ENCODE measurements at regions not wholly inside any gene's neighbourhood (a gene's known extent, or its start where the extent isn't known, plus 50 kb on each side); places are given as distances from the start of the nearest gene placed in this dataset.
A peak's percentile ranks its signal among the peaks of the same experiment; 100 is the strongest.

DNA sequence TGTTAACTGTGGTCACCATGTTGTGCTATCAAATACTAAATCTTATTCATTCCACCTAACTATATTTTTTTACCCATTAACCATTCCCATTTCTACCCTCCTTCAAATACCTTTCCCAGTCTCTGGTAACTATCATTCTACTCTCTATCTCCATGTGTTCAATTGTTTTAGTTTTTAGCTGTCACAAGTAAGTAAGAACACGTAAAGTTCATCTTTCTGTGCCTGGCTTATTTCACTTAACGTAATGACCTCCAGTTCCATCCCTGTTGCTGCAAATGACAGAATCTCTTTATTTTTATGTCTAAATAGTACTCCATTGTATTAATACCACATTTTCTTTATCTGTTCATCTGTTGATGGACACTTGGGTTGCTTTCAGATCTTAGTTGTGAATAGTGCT, 485.1 kb upstream of the CD180 start:
- TF ChIP-seq EP300 (IDR thresholded peaks at IDR 0.05), result no peak
- TF ChIP-seq POLR2A (IDR thresholded peaks at IDR 0.05), result no peak
- TF ChIP-seq CTCF (IDR thresholded peaks at IDR 0.05), result no peak
- Histone ChIP-seq H3K9me3 (no peaks in the 10 kb centered on the region), H3K4me3 (no peak overlapping the region), H3K4me1 (peaks cover 0 to 13% (median 0%) of the 10 kb centered on the region in 4 donors), H3K27me3 (no peaks in the 10 kb centered on the region), H3K27ac (no peak overlapping the region), H3K36me3 (no peaks in the 10 kb centered on the region)
- no peak for DNase-seq (ENCODE audit: low spot score in 2 of 2)
- 97 to 100% methylated on average over 2 of the region's 2 CpGs for WGBS, 2 donors

GRCh38 chr5:67680099-67680498, 483.5 kb upstream of the CD180 start:
- no peak for DNase-seq (ENCODE audit: low spot score in 2 of 2)
- Histone ChIP-seq H3K4me1 (peaks cover 0 to 13% (median 0%) of the 10 kb centered on the region in 4 donors), H3K27ac (peak overlapping the region in 1 of 4 donors; percentile 9), H3K9me3 (no peaks in the 10 kb centered on the region), H3K4me3 (no peak overlapping the region), H3K36me3 (no peaks in the 10 kb centered on the region), H3K27me3 (no peaks in the 10 kb centered on the region)
- TF ChIP-seq EP300 (IDR thresholded peaks at IDR 0.05) (peak in 1 of 2 donors; percentile 11), POLR2A (IDR thresholded peaks at IDR 0.05) (no peak)

DNA sequence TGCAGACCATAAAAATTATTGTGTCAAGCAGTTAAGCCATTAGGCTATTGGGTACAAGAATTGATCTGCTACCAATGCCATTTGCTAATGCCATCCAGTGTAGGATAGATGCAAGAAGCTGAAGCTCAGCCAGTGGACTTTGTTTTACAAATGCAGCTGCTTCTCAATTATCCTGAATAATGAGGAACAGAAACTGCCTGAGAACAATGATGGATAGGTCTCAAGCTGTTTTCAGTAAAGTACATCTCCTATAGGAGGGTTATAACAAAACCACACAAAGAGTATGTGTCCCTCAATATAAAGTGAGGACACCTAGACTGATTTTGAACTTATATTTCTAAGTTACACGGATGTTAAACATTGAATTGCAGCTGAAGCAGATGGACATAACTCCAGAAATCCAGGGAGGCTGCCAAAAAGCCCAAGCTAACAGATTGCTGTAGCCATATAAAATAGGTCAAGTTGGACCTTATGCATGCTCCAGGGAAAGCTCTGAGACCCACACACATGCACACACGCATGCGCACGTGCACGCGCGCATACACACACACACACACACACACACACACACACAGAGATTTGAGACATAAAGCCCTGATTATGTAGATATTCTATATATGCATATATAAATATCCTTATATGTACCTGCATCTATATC, 482.7 kb upstream of the CD180 start:
- no peaks in the 10 kb centered on the region for H3K27me3 ChIP-seq
- DNase-seq (ENCODE audit: low spot score in 2 of 2), result no peak
- no peak overlapping the region for H3K4me3 ChIP-seq
- TF ChIP-seq POLR2A (IDR thresholded peaks at IDR 0.05) (no peak), CTCF (IDR thresholded peaks at IDR 0.05) (no peak), EP300 (IDR thresholded peaks at IDR 0.05) (no peak)
- WGBS, 2 donors, result 67 to 86% methylated on average over 7 of the region's 7 CpGs
- H3K36me3 ChIP-seq, result no peaks in the 10 kb centered on the region
- no peak overlapping the region for H3K27ac ChIP-seq
- peaks cover 0 to 13% (median 0%) of the 10 kb centered on the region in 4 donors for H3K4me1 ChIP-seq
- H3K9me3 ChIP-seq, result no peaks in the 10 kb centered on the region

GRCh38 chr5:67678594-67678993, 482.0 kb upstream of the CD180 start:
- Histone ChIP-seq H3K9me3 (no peaks in the 10 kb centered on the region), H3K4me1 (peaks cover 0 to 13% (median 0%) of the 10 kb centered on the region in 4 donors), H3K27me3 (no peaks in the 10 kb centered on the region), H3K27ac (no peak overlapping the region), H3K36me3 (no peaks in the 10 kb centered on the region), H3K4me3 (no peak overlapping the region)
- WGBS, 2 donors, result 78 to 84% methylated on average over 3 of the region's 3 CpGs
- TF ChIP-seq EP300 (IDR thresholded peaks at IDR 0.05), result no peak
- no peak for TF ChIP-seq CTCF (IDR thresholded peaks at IDR 0.05)
- no peak for TF ChIP-seq POLR2A (IDR thresholded peaks at IDR 0.05)
- no peak for DNase-seq (ENCODE audit: low spot score in 2 of 2)

DNA sequence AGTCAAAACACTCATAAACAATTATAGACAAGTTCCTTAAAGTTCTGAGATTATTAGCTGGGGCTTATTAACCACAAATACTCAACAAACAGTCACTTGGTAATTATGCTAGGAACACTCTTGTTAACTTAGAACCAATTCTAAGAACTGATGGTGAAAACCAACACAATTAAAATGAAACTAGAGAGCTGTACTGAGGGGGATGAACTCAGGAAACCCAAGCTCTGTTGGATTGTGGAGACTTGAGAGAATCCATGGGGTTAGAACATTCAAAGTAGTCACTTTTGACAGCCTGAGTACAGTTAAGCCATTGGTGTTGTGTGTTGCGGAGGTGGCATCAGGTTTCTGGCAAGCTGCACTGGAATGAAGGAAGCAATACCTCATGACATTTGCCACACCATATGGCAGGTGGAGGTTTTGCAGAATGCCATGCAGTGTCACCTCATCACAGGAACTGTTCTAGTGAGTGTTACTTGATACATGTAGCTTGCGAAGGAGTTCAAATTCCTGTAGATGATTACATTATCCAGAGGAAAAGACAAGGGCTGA, 480.9 kb upstream of the CD180 start:
- no peaks in the 10 kb centered on the region for H3K36me3 ChIP-seq
- no peaks in the 10 kb centered on the region for H3K27me3 ChIP-seq
- no peak for DNase-seq (ENCODE audit: low spot score in 2 of 2)
- TF ChIP-seq POLR2A (IDR thresholded peaks at IDR 0.05) (no peak), EP300 (IDR thresholded peaks at IDR 0.05) (no peak), CTCF (IDR thresholded peaks at IDR 0.05) (no peak)
- no peaks in the 10 kb centered on the region for H3K9me3 ChIP-seq
- no peak overlapping the region for H3K27ac ChIP-seq
- H3K4me3 ChIP-seq, result no peak overlapping the region
- 69 to 96% methylated on average over 2 of the region's 2 CpGs for WGBS, 2 donors
- H3K4me1 ChIP-seq, result peaks cover 0 to 13% (median 0%) of the 10 kb centered on the region in 4 donors

All from tibial nerve (tissue), 4 donors.